HG03066 (cell line): ENCODE measurements at regions not wholly inside any gene's neighbourhood (a gene's known extent, or its start where the extent isn't known, plus 50 kb on each side); places are given as distances from the start of the nearest gene placed in this dataset.

Experiments
- ATAC-seq: cut with Tn5 transposase; IDR thresholded peaks from one replicate; pipeline ENCODE4 v1.9.1; 2021; ENCODE audit warnings: low read depth; ENCODE audit not compliant: unreplicated experiment

GRCh38 chr12:3933074-3933818 is 60.0 kb upstream of the PARP11 start:
- ATAC-seq, result no peak

DNA sequence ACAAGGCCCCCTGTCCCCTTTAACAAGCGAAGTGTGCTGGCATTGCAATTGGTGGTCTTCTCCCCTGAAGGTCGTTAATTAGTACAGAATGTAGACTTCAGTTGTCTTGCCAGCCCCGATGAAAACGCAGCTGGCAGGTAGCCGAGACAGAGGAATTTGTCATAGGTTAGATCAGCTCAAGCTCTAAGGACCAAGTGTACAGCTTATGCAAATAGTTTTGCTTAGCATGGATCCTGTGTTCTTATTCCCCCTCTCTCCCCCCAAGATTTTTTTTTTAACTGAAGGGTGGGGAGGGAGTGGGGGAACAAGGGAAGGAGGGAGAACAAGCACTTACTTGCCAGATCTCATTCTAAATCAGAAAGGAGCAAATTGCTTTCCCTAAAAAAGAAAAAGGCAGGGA is 58.6 kb upstream of the PARP11 start:
- ATAC-seq, result no peak

GRCh38 chr12:3931206-3931605 is 58.0 kb upstream of the PARP11 start:
- no peak for ATAC-seq

DNA sequence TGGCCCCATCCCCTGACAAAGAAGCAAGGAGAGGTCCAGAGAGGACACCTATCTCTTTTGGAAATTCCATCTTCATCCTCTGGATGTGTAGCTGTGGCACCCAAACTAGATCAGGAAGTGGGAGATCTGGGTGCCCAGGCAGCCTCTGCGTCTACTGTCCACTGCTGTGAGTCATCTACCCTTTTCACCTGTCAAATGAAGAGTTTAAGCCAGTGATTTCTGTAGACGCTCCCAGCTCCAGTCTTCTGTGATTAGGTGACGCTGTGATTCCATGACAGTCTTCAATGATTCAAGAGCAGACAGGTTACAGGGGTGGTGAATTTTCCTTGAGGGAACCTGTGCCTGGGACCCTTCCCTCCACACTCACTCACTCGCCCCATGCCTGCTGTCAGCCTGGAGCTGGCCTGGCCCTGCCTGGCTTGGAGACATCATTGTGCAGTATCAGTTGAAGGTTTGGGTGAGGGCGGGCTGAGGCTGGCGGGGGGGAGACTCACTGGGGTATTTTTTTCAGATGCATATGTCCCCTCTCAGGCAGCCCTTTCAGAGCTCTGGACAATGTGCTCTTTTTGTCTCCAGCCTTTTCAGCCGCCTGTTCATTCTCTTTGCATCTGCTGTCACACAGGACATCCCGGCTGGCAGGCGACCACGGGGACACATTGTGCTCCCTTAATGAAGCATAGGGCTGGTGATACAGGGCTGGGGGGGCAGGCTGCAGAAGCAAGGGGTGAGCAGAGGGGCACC is 56.8 kb upstream of the PARP11 start:
- no peak for ATAC-seq

- ATAC-seq, result no peak
These were observed 55.5 kb upstream of the PARP11 start for GRCh38 chr12:3928538-3929184.

GRCh38 chr12:3925621-3926020 is 52.4 kb upstream of the PARP11 start:
- no peak for ATAC-seq

GRCh38 chr12:3924761-3925160 is 51.6 kb upstream of the PARP11 start:
- no peak for ATAC-seq

GRCh38 chr12:3923021-3923420 is 49.8 kb upstream of the PARP11 start:
- no peak for ATAC-seq
